IPS-18a (cell line): ENCODE measurements at regions not wholly inside any gene's neighbourhood (a gene's known extent, or its start where the extent isn't known, plus 50 kb on each side); places are given as distances from the start of the nearest gene placed in this dataset.

Experiments used
- H3K27ac ChIP-seq: one replicate; pipeline ENCODE4 v1.5.1; 2013; ENCODE audit warnings: low read length
- H3K27me3 ChIP-seq: one replicate; pipeline ENCODE4 v1.6.1; 2013; ENCODE audit warnings: mild to moderate bottlenecking, low read length; ENCODE audit not compliant: control insufficient read depth, insufficient read depth
- H3K36me3 ChIP-seq: one replicate; pipeline ENCODE4 v1.6.1; 2013; ENCODE audit warnings: low read depth, low read length; ENCODE audit not compliant: control insufficient read depth
- H3K4me1 ChIP-seq: one replicate; pipeline ENCODE4 v1.6.1; 2013; ENCODE audit warnings: low read depth, low read length; ENCODE audit not compliant: control insufficient read depth
- H3K4me3 ChIP-seq: one replicate; pipeline ENCODE4 v1.5.1; 2013; ENCODE audit warnings: low read length
- H3K9ac ChIP-seq: one replicate; pipeline ENCODE4 v1.6.1; 2013; ENCODE audit warnings: mild to moderate bottlenecking, low read length, moderate library complexity
- H3K9me3 ChIP-seq: one replicate; pipeline ENCODE4 v1.6.1; 2013; ENCODE audit warnings: low read depth, low read length; ENCODE audit not compliant: control insufficient read depth

- Histone ChIP-seq H3K27ac (no peak overlapping the region), H3K4me3 (no peak overlapping the region), H3K36me3 (no peaks in the 10 kb centered on the region), H3K27me3 (no peaks in the 10 kb centered on the region), H3K9ac (no peak overlapping the region), H3K9me3 (no peaks in the 10 kb centered on the region), H3K4me1 (peaks cover 16% of the 10 kb centered on the region)
Observed at GRCh38 chr7:133191787-133192186, 61.1 kb upstream of the EXOC4 start.

GRCh38 chr7:133195868-133196267 lies 57.0 kb upstream of the EXOC4 start:
- Histone ChIP-seq H3K4me1 (peaks cover 21% of the 10 kb centered on the region), H3K27ac (no peak overlapping the region), H3K9me3 (no peaks in the 10 kb centered on the region), H3K9ac (no peak overlapping the region), H3K36me3 (no peaks in the 10 kb centered on the region), H3K4me3 (no peak overlapping the region), H3K27me3 (no peaks in the 10 kb centered on the region)

GRCh38 chr7:133196856-133197612 lies 55.8 kb upstream of the EXOC4 start:
- Histone ChIP-seq H3K9ac (peak overlapping the region; percentile 14), H3K4me1 (peaks cover 21% of the 10 kb centered on the region), H3K27ac (peak overlapping the region; percentile 80), H3K36me3 (no peaks in the 10 kb centered on the region), H3K4me3 (peak overlapping the region; percentile 44), H3K27me3 (no peaks in the 10 kb centered on the region), H3K9me3 (no peaks in the 10 kb centered on the region)

- H3K4me3 ChIP-seq = peak overlapping the region; percentile 28
- H3K4me1 ChIP-seq = peaks cover 21% of the 10 kb centered on the region
- peak overlapping the region; percentile 80 for H3K27ac ChIP-seq
- no peaks in the 10 kb centered on the region for H3K9me3 ChIP-seq
- H3K9ac ChIP-seq = peak overlapping the region; percentile 14
- no peaks in the 10 kb centered on the region for H3K27me3 ChIP-seq
- H3K36me3 ChIP-seq = no peaks in the 10 kb centered on the region
Observed at GRCh38 chr7:133197972-133198544, 54.8 kb upstream of the EXOC4 start.

DNA sequence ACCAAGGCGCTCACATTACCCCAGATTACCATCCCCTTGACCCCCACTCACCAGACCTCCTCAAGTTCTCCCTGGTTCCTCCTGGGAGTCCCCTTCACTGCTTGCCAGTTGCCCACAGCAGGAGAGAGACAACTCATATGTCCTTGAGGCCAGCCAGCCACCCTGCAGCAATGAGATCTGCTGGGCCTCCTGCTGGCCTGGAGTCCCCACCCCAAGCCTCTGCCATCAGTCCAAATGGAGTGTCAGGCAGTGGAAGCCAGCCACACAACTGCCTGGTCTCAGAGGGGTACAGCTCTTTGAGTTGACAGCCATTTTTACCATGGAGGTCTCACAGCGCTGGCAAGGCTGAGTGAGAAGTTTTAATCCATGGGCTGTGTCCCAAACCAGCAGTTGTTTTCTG lies 53.0 kb upstream of the EXOC4 start:
- H3K4me1 ChIP-seq = peaks cover 21% of the 10 kb centered on the region
- no peaks in the 10 kb centered on the region for H3K27me3 ChIP-seq

DNA sequence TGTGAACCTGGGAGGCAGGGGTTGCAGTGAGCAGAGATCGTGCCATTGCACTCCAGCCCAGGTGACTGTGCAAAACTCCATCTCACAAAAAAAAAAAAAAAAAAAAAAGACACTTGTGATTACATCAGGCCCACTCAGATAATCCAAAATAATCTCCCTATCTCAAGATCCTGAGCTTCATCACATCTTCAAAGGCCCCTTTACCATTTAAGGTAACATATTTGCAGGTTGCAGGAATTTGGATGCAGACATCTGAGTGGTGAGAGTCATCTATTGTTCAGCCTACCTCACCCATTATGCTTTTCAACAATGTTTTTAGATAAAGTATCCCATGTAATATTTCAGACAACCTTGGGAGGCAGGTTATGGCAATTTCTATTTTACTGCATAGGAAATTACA lies 51.4 kb upstream of the EXOC4 start:
- no peak overlapping the region for H3K9ac ChIP-seq
- no peak overlapping the region for H3K27ac ChIP-seq
- H3K4me3 ChIP-seq = no peak overlapping the region
- no peaks in the 10 kb centered on the region for H3K27me3 ChIP-seq
- no peaks in the 10 kb centered on the region for H3K9me3 ChIP-seq
- no peaks in the 10 kb centered on the region for H3K36me3 ChIP-seq
- peaks cover 17% of the 10 kb centered on the region for H3K4me1 ChIP-seq

More for the DNA sequence above, 53.0 kb upstream of the EXOC4 start:
- H3K4me3 ChIP-seq = no peak overlapping the region
- H3K9ac ChIP-seq = no peak overlapping the region
- no peaks in the 10 kb centered on the region for H3K36me3 ChIP-seq
- no peaks in the 10 kb centered on the region for H3K9me3 ChIP-seq
- H3K27ac ChIP-seq = no peak overlapping the region

GRCh38 chr7:133202942-133203341 lies 49.9 kb upstream of the EXOC4 start:
- H3K4me1 ChIP-seq = peaks cover 6% of the 10 kb centered on the region
- no peaks in the 10 kb centered on the region for H3K27me3 ChIP-seq

More at GRCh38 chr7:133202942-133203341, 49.9 kb upstream of the EXOC4 start:
- Histone ChIP-seq H3K9ac (no peak overlapping the region), H3K27ac (no peak overlapping the region), H3K4me3 (no peak overlapping the region), H3K36me3 (no peaks in the 10 kb centered on the region), H3K9me3 (peaks cover 5% of the 10 kb centered on the region)
